Ishikawa (cell line): ENCODE measurements at regions not wholly inside any gene's neighbourhood (a gene's known extent, or its start where the extent isn't known, plus 50 kb on each side); places are given as distances from the start of the nearest gene placed in this dataset.

Experiments
- EGR1 ChIP-seq: IDR thresholded peaks from 2 replicates; pipeline ENCODE4 v1.6.1; 2012
- FOXM1 ChIP-seq: IDR thresholded peaks from 2 replicates; pipeline ENCODE4 v1.6.1; 2012; ENCODE audit warnings: low read depth, borderline replicate concordance
- NFIC ChIP-seq: IDR thresholded peaks from 2 replicates; pipeline ENCODE4 v1.6.1; 2012
- RAD21 ChIP-seq: IDR thresholded peaks from 2 replicates; pipeline ENCODE4 v1.6.1; 2012; ENCODE audit warnings: low read depth
- TAF1 ChIP-seq: IDR thresholded peaks from 2 replicates; pipeline ENCODE4 v1.6.1; 2012; ENCODE audit warnings: low read depth, mild to moderate bottlenecking
- ZBTB7A ChIP-seq: IDR thresholded peaks from 2 replicates; pipeline ENCODE4 v1.6.1; 2012; ENCODE audit warnings: low read depth
- TF ChIP-seq, protein P1 (sequence below): IDR thresholded peaks from 2 replicates; pipeline ENCODE4 v1.6.1; 2012

DNA sequence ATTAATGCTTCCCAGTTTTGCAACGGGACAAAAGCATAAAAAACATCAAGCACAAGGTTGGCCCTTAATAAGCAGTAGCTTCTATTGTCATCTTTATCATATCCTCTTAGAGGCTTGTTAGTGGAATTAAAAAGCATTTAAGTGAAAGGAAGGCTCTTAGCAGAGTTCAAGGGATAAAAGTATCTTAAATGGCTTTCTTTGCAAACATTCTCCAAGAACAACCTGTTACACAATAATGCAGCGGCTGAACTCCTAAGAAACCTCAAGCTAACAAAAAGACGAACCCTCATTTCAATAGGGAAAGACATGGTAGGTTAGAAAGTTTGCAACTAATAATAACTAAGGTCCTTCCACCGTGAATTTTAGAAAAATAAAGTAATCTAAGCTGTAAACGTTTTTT is 82.1 kb downstream of the MPP7 start:
- TF ChIP-seq NFIC (no peak), TAF1 (no peak), ZBTB7A (no peak), RAD21 (no peak), EGR1 (no peak), FOXM1 (no peak)
- TF ChIP-seq, protein P1, sequence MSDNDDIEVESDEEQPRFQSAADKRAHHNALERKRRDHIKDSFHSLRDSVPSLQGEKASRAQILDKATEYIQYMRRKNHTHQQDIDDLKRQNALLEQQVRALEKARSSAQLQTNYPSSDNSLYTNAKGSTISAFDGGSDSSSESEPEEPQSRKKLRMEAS, result no peak
